GM12875 (cell line): ENCODE measurements at regions not wholly inside any gene's neighbourhood (a gene's known extent, or its start where the extent isn't known, plus 50 kb on each side); places are given as distances from the start of the nearest gene placed in this dataset.

ENCODE experiments used
- H3K4me3 ChIP-seq: one replicate; pipeline ENCODE4 v1.5.1; 2011; ENCODE audit warnings: low read depth, low read length, control low read depth
- CTCF ChIP-seq: IDR thresholded peaks from 2 replicates; pipeline ENCODE4 v1.5.1; 2011; ENCODE audit warnings: low read depth, mild to moderate bottlenecking, control low read depth, inconsistent platforms, low read length, moderate library complexity, borderline replicate concordance; ENCODE audit not compliant: insufficient read depth

- H3K4me3 ChIP-seq = no peak overlapping the region
- no peak for TF ChIP-seq CTCF
Measured at GRCh38 chr2:128599700-128600099, 281.0 kb upstream of the HS6ST1 start.

GRCh38 chr2:128600581-128601297 lies 282.1 kb upstream of the HS6ST1 start:
- H3K4me3 ChIP-seq = no peak overlapping the region
- no peak for TF ChIP-seq CTCF

- no peak overlapping the region for H3K4me3 ChIP-seq
- TF ChIP-seq CTCF = no peak
Measured at GRCh38 chr2:128601298-128602037, 282.8 kb upstream of the HS6ST1 start.

GRCh38 chr2:128602038-128602698 lies 283.5 kb upstream of the HS6ST1 start:
- no peak overlapping the region for H3K4me3 ChIP-seq
- no peak for TF ChIP-seq CTCF

GRCh38 chr2:128602699-128603101 lies 284.0 kb upstream of the HS6ST1 start:
- no peak overlapping the region for H3K4me3 ChIP-seq
- TF ChIP-seq CTCF = no peak

- TF ChIP-seq CTCF = no peak
- no peak overlapping the region for H3K4me3 ChIP-seq
Measured at GRCh38 chr2:128603411-128603924, 284.8 kb upstream of the HS6ST1 start.
